ENCODE measurements at regions not wholly inside any gene's neighbourhood (a gene's known extent, or its start where the extent isn't known, plus 50 kb on each side); places are given as distances from the start of the nearest gene placed in this dataset.
"Not testable (repeated sequence)": the region's sequence is repeated elsewhere in the genome, so short reads cannot be mapped to it uniquely, and the experiment has no call there.

- no peak for DNase-seq
These were observed 529.5 kb upstream of the RGMB start for GRCh38 chr5:98243972-98244371.

- no peak for DNase-seq
These were observed 524.5 kb upstream of the RGMB start for GRCh38 chr5:98248949-98249348.

- DNase-seq, result no peak
These were observed 514.5 kb upstream of the RGMB start for GRCh38 chr5:98258939-98259338.

- DNase-seq, result no peak
These were observed 513.9 kb upstream of the RGMB start for GRCh38 chr5:98259595-98259994.

GRCh38 chr5:98263084-98263483 lies 510.4 kb upstream of the RGMB start:
- no peak for DNase-seq

GRCh38 chr5:98268162-98268860 lies 505.2 kb upstream of the RGMB start:
- no peak for DNase-seq

- no peak for DNase-seq
These were observed 497.5 kb upstream of the RGMB start for GRCh38 chr5:98275980-98276379.

- no peak for DNase-seq
These were observed 490.9 kb upstream of the RGMB start for GRCh38 chr5:98282521-98282920.

- peak; percentile 36 for DNase-seq
These were observed 481.0 kb upstream of the RGMB start for GRCh38 chr5:98292496-98292895.

- no peak for DNase-seq
These were observed 477.0 kb upstream of the RGMB start for GRCh38 chr5:98296426-98296825.

- no peak for DNase-seq
These were observed 474.0 kb upstream of the RGMB start for GRCh38 chr5:98299435-98299834.

GRCh38 chr5:98301547-98301946 lies 471.9 kb upstream of the RGMB start:
- no peak for DNase-seq

GRCh38 chr5:98307811-98308210 lies 465.7 kb upstream of the RGMB start:
- no peak for DNase-seq

- DNase-seq, result no peak
These were observed 465.2 kb upstream of the RGMB start for GRCh38 chr5:98308231-98308630.

- no peak for DNase-seq
These were observed 464.5 kb upstream of the RGMB start for GRCh38 chr5:98308960-98309359.

- peak; percentile 78 for DNase-seq
These were observed 463.5 kb upstream of the RGMB start for GRCh38 chr5:98309785-98310598.

GRCh38 chr5:98314292-98314691 lies 459.2 kb upstream of the RGMB start:
- no peak for DNase-seq

- no peak for DNase-seq
These were observed 455.1 kb upstream of the RGMB start for GRCh38 chr5:98318386-98318785.

- no peak for DNase-seq
These were observed 454.0 kb upstream of the RGMB start for GRCh38 chr5:98319299-98320011.

- DNase-seq, result no peak
These were observed 453.1 kb upstream of the RGMB start for GRCh38 chr5:98320343-98320742.

- no peak for DNase-seq
These were observed 452.1 kb upstream of the RGMB start for GRCh38 chr5:98321361-98321760.

GRCh38 chr5:98325187-98325586 lies 448.3 kb upstream of the RGMB start:
- not testable (repeated sequence) for DNase-seq

GRCh38 chr5:98328015-98328414 lies 445.4 kb upstream of the RGMB start:
- DNase-seq, result no peak

GRCh38 chr5:98330871-98331270 lies 442.6 kb upstream of the RGMB start:
- DNase-seq, result no peak
